ENCODE measurements at regions not wholly inside any gene's neighbourhood (a gene's known extent, or its start where the extent isn't known, plus 50 kb on each side); places are given as distances from the start of the nearest gene placed in this dataset.
A peak's percentile ranks its signal among the peaks of the same experiment; 100 is the strongest.

DNA sequence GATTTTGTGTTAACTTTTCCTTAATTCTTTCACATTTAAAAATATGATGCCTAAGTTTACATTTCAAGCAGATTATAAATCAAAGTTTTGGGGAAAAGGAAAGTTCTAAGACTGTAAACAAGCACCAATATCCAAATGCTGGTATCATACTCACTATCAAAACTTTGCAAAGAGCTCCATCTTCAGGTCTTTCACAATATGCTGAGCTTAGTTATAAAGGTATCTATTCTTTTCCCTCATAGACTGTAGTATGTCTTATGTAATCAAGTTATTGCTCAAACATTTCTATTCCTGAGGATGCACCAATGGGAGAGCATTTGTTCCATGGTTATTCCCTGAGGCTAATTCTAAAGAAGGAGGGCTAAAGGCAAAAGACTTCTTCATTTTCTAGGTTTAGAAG is 207.9 kb upstream of the FAM241A start:
- TF ChIP-seq, protein P1, sequence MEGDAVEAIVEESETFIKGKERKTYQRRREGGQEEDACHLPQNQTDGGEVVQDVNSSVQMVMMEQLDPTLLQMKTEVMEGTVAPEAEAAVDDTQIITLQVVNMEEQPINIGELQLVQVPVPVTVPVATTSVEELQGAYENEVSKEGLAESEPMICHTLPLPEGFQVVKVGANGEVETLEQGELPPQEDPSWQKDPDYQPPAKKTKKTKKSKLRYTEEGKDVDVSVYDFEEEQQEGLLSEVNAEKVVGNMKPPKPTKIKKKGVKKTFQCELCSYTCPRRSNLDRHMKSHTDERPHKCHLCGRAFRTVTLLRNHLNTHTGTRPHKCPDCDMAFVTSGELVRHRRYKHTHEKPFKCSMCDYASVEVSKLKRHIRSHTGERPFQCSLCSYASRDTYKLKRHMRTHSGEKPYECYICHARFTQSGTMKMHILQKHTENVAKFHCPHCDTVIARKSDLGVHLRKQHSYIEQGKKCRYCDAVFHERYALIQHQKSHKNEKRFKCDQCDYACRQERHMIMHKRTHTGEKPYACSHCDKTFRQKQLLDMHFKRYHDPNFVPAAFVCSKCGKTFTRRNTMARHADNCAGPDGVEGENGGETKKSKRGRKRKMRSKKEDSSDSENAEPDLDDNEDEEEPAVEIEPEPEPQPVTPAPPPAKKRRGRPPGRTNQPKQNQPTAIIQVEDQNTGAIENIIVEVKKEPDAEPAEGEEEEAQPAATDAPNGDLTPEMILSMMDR (IDR thresholded peaks at IDR 0.05): peak in 1 of 7 experiments; percentile 8
- TF ChIP-seq POLR2A (IDR thresholded peaks at IDR 0.05): no peak
